ENCODE measurements at regions not wholly inside any gene's neighbourhood (a gene's known extent, or its start where the extent isn't known, plus 50 kb on each side); places are given as distances from the start of the nearest gene placed in this dataset.
"Not testable (repeated sequence)": the region's sequence is repeated elsewhere in the genome, so short reads cannot be mapped to it uniquely, and the experiment has no call there.

DNA sequence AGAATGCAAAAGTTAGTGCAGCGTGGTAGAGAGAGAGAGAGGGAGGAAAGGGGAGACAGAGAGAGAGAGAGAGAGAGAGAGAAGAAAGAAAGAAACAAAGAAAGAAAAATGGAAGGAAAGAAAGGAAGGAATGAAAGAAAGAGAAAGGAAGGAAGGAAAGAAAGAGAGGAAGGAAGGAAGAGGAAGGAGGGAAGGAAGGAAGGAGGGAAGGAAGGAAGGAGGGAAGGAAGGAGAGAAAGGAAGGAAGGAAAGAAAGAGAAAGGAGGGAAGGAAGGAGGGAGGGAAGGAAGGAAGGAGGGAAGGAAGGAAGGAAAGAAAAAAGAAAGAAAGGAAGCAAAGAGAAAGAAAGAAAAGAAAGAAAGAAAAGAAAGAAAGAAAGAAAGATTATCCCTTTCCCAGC lies 209.8 kb upstream of the MYO3A start:
- DNase-seq, result no peak

DNA sequence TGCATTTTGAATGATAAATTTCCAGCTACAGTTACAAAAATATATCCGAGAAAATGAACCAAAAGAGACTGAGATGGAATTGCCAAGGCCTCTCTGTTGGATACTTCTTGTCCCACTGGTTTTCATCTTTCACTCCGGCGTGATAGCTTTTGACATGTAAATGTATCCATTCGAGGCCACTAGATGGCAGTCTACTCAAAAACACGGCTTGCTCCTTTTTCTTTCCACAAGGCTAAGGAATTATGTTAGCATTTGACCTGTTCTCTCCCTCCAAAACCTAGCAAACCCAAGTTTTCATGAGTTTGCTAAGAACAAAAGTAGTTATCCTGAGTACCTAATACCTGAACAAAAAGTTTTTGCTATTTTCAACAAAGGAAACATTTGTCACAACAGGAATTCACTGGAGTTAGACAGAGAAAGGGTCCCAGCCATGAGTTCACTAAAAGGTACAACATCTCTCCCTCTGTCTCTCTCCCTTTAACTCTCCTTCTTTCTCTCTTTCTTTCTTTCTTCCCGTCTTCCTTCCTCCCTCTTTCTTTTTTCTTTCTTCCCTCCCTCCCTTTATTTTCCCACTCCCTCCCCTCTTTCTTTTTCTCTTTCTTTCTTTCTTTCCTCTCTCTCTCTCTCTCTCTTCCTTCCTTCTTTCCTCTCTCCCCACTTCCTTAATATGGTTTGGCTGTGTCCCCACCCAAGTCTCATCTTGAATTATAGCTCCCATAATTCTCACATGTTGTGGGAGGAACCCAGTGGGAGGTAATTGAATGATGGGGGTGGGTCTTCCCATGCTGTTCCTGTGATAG lies 207.9 kb upstream of the MYO3A start:
- peak; percentile 33 for DNase-seq

GRCh38 chr10:25738776-25739175 lies 195.3 kb upstream of the MYO3A start:
- DNase-seq, result no peak

GRCh38 chr10:25743832-25744231 lies 190.2 kb upstream of the MYO3A start:
- DNase-seq, result no peak

- DNase-seq, result no peak
Observed at GRCh38 chr10:25744574-25744973, 189.5 kb upstream of the MYO3A start.

DNA sequence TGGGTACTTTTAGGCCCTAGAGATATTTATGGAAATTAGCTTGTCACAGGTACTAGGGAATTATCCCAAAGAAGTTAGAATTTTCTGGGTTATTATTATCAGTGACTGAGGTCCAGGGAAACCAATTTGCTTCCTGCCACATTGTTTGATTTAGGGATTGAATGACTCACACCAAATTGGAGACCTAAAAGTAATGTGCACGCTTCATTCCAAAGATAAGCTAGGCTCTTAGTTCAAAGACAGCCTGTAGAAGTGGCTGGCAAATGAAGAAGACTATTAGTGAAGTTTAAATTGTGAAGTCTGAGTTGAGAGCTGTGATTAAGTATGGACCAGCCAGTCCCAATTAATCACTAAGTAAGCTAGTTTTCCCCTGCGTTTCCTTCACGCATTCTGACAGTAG lies 188.1 kb upstream of the MYO3A start:
- no peak for DNase-seq

DNA sequence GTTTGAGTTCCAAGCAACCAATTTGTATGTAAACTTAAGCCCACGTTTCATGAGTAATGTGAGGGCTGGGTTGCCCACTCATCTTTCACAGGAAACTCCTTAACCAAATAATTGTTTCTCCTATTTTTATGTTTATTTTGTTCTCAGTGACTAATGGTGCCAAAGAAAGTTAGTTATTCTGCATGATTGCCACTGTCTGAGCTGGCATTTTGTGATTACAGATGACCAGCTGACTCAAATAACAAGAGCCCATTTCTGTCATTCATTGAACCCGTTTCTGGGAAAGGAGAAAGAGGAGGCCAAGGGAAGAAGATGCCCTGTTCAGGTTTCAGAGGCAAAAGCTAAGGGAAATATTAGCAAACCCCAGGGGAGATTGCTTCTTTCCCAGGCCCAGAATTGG lies 186.9 kb upstream of the MYO3A start:
- DNase-seq, result no peak

- no peak for DNase-seq
Observed at GRCh38 chr10:25748509-25748908, 185.5 kb upstream of the MYO3A start.

DNA sequence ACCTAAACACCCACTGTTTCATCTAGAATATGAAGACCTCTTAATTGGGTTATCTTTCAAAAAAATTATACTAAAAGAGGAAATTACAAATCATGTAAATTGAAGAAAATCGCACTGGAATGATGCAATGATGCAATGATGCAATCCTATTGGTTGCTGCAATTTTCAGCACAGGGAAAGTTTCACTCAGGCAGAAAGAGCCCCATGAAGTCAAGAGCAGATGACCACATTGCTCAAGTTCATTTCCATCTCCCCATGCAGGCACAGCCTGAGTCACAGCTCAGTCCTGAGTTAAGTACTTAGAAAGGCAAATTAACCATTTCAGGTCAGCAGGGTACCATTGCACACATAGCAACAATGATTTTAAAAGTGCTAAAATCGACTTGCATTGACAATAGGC lies 180.3 kb upstream of the MYO3A start:
- no peak for DNase-seq

DNA sequence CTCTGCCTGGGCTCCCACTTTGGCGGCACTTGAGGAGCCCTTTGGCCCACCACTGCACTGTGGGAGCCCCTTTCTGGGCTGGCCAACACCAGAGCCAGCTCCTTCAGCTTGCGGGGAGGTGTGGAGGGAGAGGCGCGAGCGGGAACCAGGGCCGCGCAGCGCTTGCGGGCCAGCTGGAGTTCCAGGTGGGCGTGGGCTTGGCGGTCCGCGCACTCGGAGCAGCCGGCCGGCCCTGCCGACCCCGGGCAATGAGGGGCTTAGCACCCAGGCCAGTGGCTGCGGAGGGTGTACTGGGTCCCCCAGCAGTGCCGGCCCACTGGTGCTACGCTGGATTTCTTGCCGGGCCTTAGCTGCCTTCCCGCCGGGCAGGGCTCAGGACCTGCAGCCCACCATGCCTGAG lies 178.2 kb upstream of the MYO3A start:
- not testable (repeated sequence) for DNase-seq

DNA sequence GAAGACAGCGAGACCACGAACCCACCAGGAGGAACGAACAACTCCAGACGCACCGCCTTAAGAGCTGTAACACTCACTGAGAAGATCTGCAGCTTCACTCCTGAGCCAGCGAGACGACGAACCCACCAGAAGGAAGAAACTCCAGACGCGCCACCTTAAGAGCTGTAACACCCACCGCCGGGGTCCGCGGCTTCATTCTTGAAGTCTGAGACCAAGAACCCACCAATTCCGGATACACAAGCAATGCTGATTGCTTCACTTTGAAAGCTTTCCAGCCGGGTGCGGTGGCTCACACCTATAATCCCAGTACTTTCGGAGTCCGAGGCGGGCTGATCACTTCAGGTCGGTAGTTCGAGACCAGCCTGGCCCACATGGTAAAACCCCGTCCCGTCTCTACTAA lies 177.2 kb upstream of the MYO3A start:
- no peak for DNase-seq

- DNase-seq, result peak; percentile 82
Observed at GRCh38 chr10:25758041-25758457, 176.0 kb upstream of the MYO3A start.

DNA sequence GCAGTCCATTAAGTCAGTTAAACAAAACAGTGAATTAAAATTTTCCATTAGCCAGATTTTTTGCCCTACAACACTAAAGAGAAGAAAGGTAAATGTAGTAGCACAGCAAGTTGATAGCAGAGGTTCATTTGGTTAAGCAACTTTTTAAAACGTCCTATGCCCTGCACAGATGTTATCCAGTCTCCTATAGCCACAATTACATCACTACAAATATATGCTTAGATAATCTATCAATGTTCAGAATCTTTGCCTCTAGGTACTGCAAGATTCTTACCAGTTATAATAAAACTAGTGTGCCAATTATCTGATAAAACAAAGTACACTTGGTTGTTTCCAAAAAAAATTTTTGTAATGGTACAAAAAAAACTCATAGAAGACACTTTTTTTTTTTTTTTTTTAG lies 175.5 kb upstream of the MYO3A start:
- peak; percentile 57 for DNase-seq

DNA sequence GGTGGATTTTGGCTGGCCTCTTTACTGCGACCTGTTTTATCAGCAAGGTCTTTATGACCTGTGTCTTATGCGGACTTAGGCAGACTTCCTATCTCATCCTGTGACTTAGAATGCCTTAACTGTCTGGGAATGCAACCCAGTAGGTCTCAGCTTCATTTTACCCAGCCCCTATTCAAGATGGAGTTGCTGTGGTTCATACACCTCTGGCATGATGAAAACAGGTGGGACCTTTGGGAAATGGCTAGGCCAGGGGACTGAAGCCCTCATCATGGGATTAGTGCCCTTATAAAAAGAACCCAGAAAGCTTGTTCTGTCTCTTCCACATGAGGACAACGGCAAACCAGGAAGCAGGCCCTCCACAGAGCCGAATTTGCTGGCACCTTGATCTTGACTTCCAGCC lies 172.1 kb upstream of the MYO3A start:
- DNase-seq, result no peak

DNA sequence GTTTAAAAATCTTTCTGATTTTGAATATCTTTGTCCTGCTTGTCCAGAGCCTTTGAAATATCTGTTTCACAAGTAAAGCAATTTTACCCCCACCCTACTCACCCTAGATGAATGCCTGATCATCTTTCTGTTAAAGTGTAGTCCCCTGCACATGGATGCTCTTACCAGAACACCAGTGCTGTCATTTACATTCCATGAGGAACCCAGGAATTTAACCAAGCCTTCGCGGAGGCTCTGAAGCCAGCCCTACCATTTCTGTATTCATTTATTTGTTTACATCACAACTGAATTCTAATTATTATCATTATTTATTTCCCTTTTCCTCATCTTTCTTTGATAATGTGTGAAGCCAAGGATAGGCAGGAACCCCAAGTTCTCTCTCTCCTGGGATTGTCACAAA lies 167.8 kb upstream of the MYO3A start:
- no peak for DNase-seq

DNA sequence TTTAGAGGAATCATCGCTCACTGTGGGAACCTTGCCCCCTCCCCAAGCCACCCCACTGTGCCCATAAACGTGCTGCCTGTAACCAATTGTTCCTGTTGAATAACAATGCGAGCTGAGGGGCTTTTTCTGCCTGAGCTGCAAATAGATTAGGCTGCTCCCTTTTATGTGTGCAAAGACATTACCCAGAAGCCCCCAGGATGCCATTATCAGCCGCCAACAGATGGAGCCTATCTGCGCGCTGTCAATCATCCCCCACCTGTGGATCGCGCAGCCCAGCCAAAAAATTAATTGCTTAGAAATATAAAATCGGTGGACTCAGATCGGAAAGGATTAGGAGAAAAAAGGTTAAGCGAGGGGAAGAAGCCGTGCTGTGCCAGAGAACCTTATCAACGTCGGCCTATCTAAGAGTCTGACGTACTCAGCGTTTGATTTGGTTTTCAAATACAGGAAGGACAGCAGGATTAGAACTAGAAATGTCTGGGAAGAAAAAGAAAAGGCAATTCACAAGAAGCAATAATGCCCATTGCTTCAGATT lies 167.3 kb upstream of the MYO3A start:
- DNase-seq, result no peak

- no peak for DNase-seq
Observed at GRCh38 chr10:25768167-25768566, 165.9 kb upstream of the MYO3A start.

- no peak for DNase-seq
Observed at GRCh38 chr10:25778646-25779045, 155.4 kb upstream of the MYO3A start.

DNA sequence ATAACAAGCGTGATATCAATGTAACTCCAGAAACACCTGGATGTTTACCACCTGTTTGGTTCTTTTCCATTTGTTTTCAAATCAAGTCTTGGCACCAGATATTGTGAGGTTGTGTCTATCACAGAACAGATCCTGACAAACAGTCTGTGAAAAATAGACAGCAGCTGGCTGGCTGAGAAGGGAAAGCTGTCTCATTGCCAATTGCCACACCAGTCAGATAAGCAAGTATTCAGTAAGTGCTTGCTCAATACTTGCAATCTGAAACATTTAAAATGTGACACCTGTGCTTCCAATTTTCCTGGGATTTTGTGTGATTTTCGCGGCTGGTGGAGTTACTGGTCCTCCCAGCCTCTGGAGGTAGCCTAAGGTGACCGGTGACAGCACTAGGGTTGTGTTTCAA lies 147.9 kb upstream of the MYO3A start:
- DNase-seq, result no peak

DNA sequence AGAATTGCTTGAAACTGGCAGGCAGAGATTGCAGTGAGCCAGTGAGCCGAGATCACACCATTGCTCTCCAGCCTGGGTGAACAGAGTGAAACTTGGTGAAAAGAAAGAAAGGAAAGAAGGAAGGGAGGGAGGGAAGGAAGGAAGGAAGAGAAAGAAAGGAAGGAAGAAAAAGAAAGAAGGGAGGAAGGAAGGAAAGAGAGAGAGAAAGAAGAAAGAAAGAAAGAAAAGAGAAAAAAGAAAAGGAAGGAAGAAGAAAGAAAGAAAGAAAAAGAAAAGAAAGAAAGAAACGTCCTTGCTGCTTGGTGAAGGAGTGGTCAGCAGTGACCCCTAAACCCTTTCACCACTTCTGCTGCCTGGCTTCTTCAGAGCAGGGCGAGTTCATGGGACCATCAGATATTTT lies 147.1 kb upstream of the MYO3A start:
- DNase-seq, result no peak

GRCh38 chr10:25797888-25798429 lies 136.1 kb upstream of the MYO3A start:
- DNase-seq, result no peak

DNA sequence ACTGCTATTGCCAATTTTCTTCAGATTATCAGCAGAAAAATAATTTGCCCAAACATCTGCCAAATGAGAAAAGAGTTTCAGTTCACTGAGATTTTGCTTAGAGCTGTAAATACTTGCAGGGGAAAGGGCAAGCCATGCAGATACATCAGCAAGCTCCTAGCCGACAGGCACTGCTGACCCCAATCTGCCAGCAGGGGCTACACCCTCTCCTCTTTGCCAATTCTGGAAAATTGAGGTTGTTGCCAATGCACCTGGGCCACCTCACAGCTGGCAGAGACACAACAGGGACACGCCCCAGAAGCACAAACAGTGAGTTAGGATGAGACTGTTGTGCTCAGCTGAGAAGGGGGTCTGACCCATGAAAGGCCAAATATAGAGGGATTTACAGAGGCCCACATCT lies 129.5 kb upstream of the MYO3A start:
- DNase-seq, result no peak

GRCh38 chr10:25805986-25806385 lies 128.0 kb upstream of the MYO3A start:
- DNase-seq, result no peak

- no peak for DNase-seq
Observed at GRCh38 chr10:25808372-25808771, 125.7 kb upstream of the MYO3A start.
